Ishikawa (cell line): ENCODE measurements at regions not wholly inside any gene's neighbourhood (a gene's known extent, or its start where the extent isn't known, plus 50 kb on each side); places are given as distances from the start of the nearest gene placed in this dataset.

Experiments
- CEBPB ChIP-seq: IDR thresholded peaks from 2 replicates; pipeline ENCODE4 v1.6.1; 2012
- CREB1 ChIP-seq: IDR thresholded peaks from 2 replicates; pipeline ENCODE4 v1.6.1; 2012; ENCODE audit warnings: low read depth
- EGR1 ChIP-seq: IDR thresholded peaks from 2 replicates; pipeline ENCODE4 v1.6.1; 2012
- EP300 ChIP-seq: IDR thresholded peaks from 2 replicates; pipeline ENCODE4 v1.6.1; 2012; ENCODE audit warnings: borderline replicate concordance
- FOXM1 ChIP-seq: IDR thresholded peaks from 2 replicates; pipeline ENCODE4 v1.6.1; 2012; ENCODE audit warnings: low read depth, borderline replicate concordance
- MAX ChIP-seq: IDR thresholded peaks from 2 replicates; pipeline ENCODE4 v1.6.1; 2012
- NFIC ChIP-seq: IDR thresholded peaks from 2 replicates; pipeline ENCODE4 v1.6.1; 2012
- RAD21 ChIP-seq: IDR thresholded peaks from 2 replicates; pipeline ENCODE4 v1.6.1; 2012; ENCODE audit warnings: low read depth
- REST ChIP-seq: IDR thresholded peaks from 2 replicates; pipeline ENCODE4 v1.6.1; 2012; ENCODE audit warnings: low read depth, mild to moderate bottlenecking
- TAF1 ChIP-seq: IDR thresholded peaks from 2 replicates; pipeline ENCODE4 v1.6.1; 2012; ENCODE audit warnings: low read depth, mild to moderate bottlenecking
- TCF12 ChIP-seq: IDR thresholded peaks from 2 replicates; pipeline ENCODE4 v1.6.1; 2012; ENCODE audit warnings: low read depth
- TEAD4 ChIP-seq: IDR thresholded peaks from 2 replicates; pipeline ENCODE4 v1.6.1; 2012
- USF1 ChIP-seq: IDR thresholded peaks from 2 replicates; pipeline ENCODE4 v1.6.1; 2012
- YY1 ChIP-seq: IDR thresholded peaks from 2 replicates; pipeline ENCODE4 v1.6.1; 2012; ENCODE audit warnings: low read depth
- ZBTB7A ChIP-seq: IDR thresholded peaks from 2 replicates; pipeline ENCODE4 v1.6.1; 2012; ENCODE audit warnings: low read depth

GRCh38 chr3:16658004-16658924 is 53.0 kb upstream of the DAZL start:
- TF ChIP-seq ZBTB7A (no peak), FOXM1 (no peak), TAF1 (no peak), CREB1 (no peak), NFIC (no peak), TCF12 (no peak), RAD21 (no peak)

GRCh38 chr3:16658925-16659793 is 53.9 kb upstream of the DAZL start:
- TF ChIP-seq TCF12 (no peak), YY1 (no peak), TEAD4 (peak; percentile 33; the same call in 1 of the 2 replicates), TAF1 (no peak), MAX (no peak), ZBTB7A (no peak), EGR1 (no peak)

GRCh38 chr3:16663854-16664712 is 58.9 kb upstream of the DAZL start:
- TF ChIP-seq RAD21 (no peak), TEAD4 (no peak), EGR1 (no peak), CEBPB (no peak), MAX (no peak), EP300 (no peak), CREB1 (no peak), REST (no peak), ZBTB7A (no peak), USF1 (no peak), YY1 (no peak), TAF1 (no peak), FOXM1 (no peak), NFIC (no peak), TCF12 (no peak)

GRCh38 chr3:16665282-16665741 is 60.1 kb upstream of the DAZL start:
- TF ChIP-seq EGR1, result no peak
- TF ChIP-seq MAX, result no peak
- TF ChIP-seq YY1, result no peak
- TF ChIP-seq FOXM1, result no peak
- TF ChIP-seq CEBPB, result no peak
- no peak for TF ChIP-seq NFIC
- TF ChIP-seq CREB1, result no peak
- TF ChIP-seq REST, result no peak
- TF ChIP-seq TCF12, result no peak
- TF ChIP-seq USF1, result no peak
- no peak for TF ChIP-seq RAD21
